H1 (cell line): ENCODE measurements at regions not wholly inside any gene's neighbourhood (a gene's known extent, or its start where the extent isn't known, plus 50 kb on each side); places are given as distances from the start of the nearest gene placed in this dataset.

Experiments used
- CTCF ChIA-PET: fragments of 300-600 bp; sonication (Branson Sonifier 250); formaldehyde crosslinking; loops from one replicate; lab custom pipeline; 2021; ENCODE audit not compliant: partially characterized antibody; lab: Charles Lee
- POLR2A ChIA-PET: fragments of 300-600 bp; sonication (Branson Sonifier 250); formaldehyde crosslinking; loops from one replicate; lab custom pipeline; 2021; ENCODE audit warnings: inconsistent platforms; ENCODE audit not compliant: partially characterized antibody; lab: Charles Lee
- DNase-seq, 2 experiments: peaks; one replicate each; pipeline versions ENCODE4 v3.0.0 to v3.0.0-alpha.2; 2010 to 2022; ENCODE audit warnings: low spot score in 2 of 2, low read depth in 1 of 2, mixed read lengths in 1 of 2
- FAIRE-seq: peaks from 2 replicates; lab custom pipeline; 2011; peaks lifted over from hg19 to GRCh38; lab: Jason Lieb, UNC
- H2AFZ ChIP-seq: 2 replicates; pipeline ENCODE4 v1.8.1; 2012; ENCODE audit warnings: low read length, inconsistent platforms
- H2AK5ac ChIP-seq: 2 replicates; pipeline ENCODE4 v1.6.1; 2013; ENCODE audit warnings: low read depth, low read length
- H2BK120ac ChIP-seq: replicated peaks from 2 replicates; pipeline ENCODE3; 2013; ENCODE audit warnings: low read depth, low read length, inconsistent platforms
- H2BK12ac ChIP-seq: 2 replicates; pipeline ENCODE4 v1.6.1; 2013; ENCODE audit warnings: low read depth, low read length
- H2BK15ac ChIP-seq: 2 replicates; pipeline ENCODE4 v1.6.1; 2013; ENCODE audit warnings: low read length
- H2BK20ac ChIP-seq: 2 replicates; pipeline ENCODE4 v1.6.1; 2013; ENCODE audit warnings: low read length
- H2BK5ac ChIP-seq: 2 replicates; pipeline ENCODE4 v1.6.1; 2013; ENCODE audit warnings: low read depth, low read length
- H3K14ac ChIP-seq: 2 replicates; pipeline ENCODE4 v1.6.1; 2013; ENCODE audit warnings: inconsistent platforms; ENCODE audit not compliant: insufficient read length
- H3K18ac ChIP-seq: 2 replicates; pipeline ENCODE4 v1.6.1; 2013; ENCODE audit warnings: low read length; ENCODE audit errors: extremely low read depth
- H3K23ac ChIP-seq: 2 replicates; pipeline ENCODE4 v1.6.1; 2013; ENCODE audit warnings: inconsistent platforms; ENCODE audit not compliant: insufficient read length
- H3K23me2 ChIP-seq: 2 replicates; pipeline ENCODE4 v1.6.1; 2013; ENCODE audit warnings: low read depth, low read length
- H3K27ac ChIP-seq: 2 replicates; pipeline ENCODE4 v1.6.1; 2011; ENCODE audit warnings: low read depth, low read length, inconsistent platforms
- H3K27me3 ChIP-seq, 4 experiments: replicated peaks in 1 of 4; 1 replicate in 1 of 4; 2 replicates in 3 of 4; pipeline versions ENCODE4 v1.6.1 to v1.8.1; 2011 to 2013; ENCODE audit warnings: low read length in 3 of 4, mild to moderate bottlenecking in 3 of 4, inconsistent platforms in 2 of 4, mixed read lengths in 2 of 4, moderate library complexity in 1 of 4; ENCODE audit not compliant: control insufficient read depth in 3 of 4, insufficient read depth in 3 of 4; ENCODE audit errors: extremely low read depth in 1 of 4
- H3K36me3 ChIP-seq, 4 experiments: 2 replicates each; pipeline versions ENCODE4 v1.6.1 to v1.8.1; 2011 to 2013; ENCODE audit warnings: mild to moderate bottlenecking in 4 of 4, low read length in 3 of 4, moderate library complexity in 2 of 4, control low read depth in 1 of 4, inconsistent platforms in 1 of 4; ENCODE audit not compliant: insufficient read depth in 4 of 4, control insufficient read depth in 2 of 4
- H3K4ac ChIP-seq: replicated peaks from 2 replicates; pipeline ENCODE3; 2013; ENCODE audit warnings: low read length, low read depth, mixed read lengths, inconsistent platforms; ENCODE audit not compliant: insufficient read length
- H3K4me1 ChIP-seq, 4 experiments: replicated peaks in 1 of 4; 1 replicate in 1 of 4; 2 replicates in 3 of 4; pipeline versions ENCODE4 v1.6.1 to v1.8.1; 2011 to 2013; ENCODE audit warnings: low read length in 3 of 4, inconsistent platforms in 2 of 4, mixed read lengths in 1 of 4; ENCODE audit not compliant: insufficient read depth in 4 of 4, control insufficient read depth in 3 of 4
- H3K4me2 ChIP-seq, 2 experiments: 2 replicates each; pipeline versions ENCODE4 v1.6.1 to v1.8.1; 2011 to 2013; ENCODE audit warnings: low read depth in 2 of 2, low read length in 2 of 2, control low read depth in 1 of 2, inconsistent platforms in 1 of 2, mild to moderate bottlenecking in 1 of 2; ENCODE audit not compliant: insufficient read depth in 1 of 2
- H3K4me3 ChIP-seq, 4 experiments: fragments of 200-600, 300-600 bp in 1 of 4; sonication (generic), shearing (Covaris generic), sonication (Bioruptor Twin) in 1 of 4; 2 replicates each; pipeline versions ENCODE4 v1.5.1 to v1.8.1; 2011 to 2016; ENCODE audit warnings: low read length in 4 of 4, low read depth in 3 of 4, control low read depth in 2 of 4, inconsistent platforms in 2 of 4, mild to moderate bottlenecking in 2 of 4, mixed read lengths in 1 of 4, moderate library complexity in 1 of 4; ENCODE audit not compliant: insufficient read depth in 2 of 4; ENCODE audit errors: extremely low read depth in 1 of 4
- H3K56ac ChIP-seq: replicated peaks from 2 replicates; pipeline ENCODE3; 2013; ENCODE audit warnings: low read depth, mild to moderate bottlenecking, mixed read lengths, low read length, inconsistent platforms; ENCODE audit not compliant: insufficient read length
- H3K79me1 ChIP-seq: 2 replicates; pipeline ENCODE4 v1.6.1; 2013; ENCODE audit warnings: low read depth, low read length, control low read depth
- H3K79me2 ChIP-seq, 2 experiments: 2 replicates each; pipeline versions ENCODE4 v1.6.1 to v1.8.1; 2012 to 2013; ENCODE audit warnings: low read length in 2 of 2, mild to moderate bottlenecking in 2 of 2, inconsistent platforms in 1 of 2; ENCODE audit not compliant: insufficient read depth in 2 of 2, control insufficient read depth in 1 of 2
- H3K9ac ChIP-seq, 4 experiments: replicated peaks in 1 of 4; 1 replicate in 1 of 4; 2 replicates in 3 of 4; pipeline versions ENCODE4 v1.6.1 to v1.8.1; 2011 to 2013; ENCODE audit warnings: low read depth in 3 of 4, low read length in 3 of 4, control low read depth in 2 of 4, mild to moderate bottlenecking in 2 of 4, moderate library complexity in 2 of 4, inconsistent platforms in 1 of 4; ENCODE audit errors: extremely low read depth in 1 of 4
- H3K9me3 ChIP-seq, 2 experiments: 2 replicates each; pipeline versions ENCODE4 v1.6.1 to v1.8.1; 2012 to 2013; ENCODE audit warnings: mild to moderate bottlenecking in 2 of 2, moderate library complexity in 2 of 2, control low read depth in 1 of 2, inconsistent platforms in 1 of 2, low read depth in 1 of 2, low read length in 1 of 2, mixed read lengths in 1 of 2; ENCODE audit not compliant: insufficient read depth in 2 of 2
- H4K20me1 ChIP-seq, 2 experiments: replicated peaks in 1 of 2; 2 replicates each; pipeline versions ENCODE3 to v1.8.1; 2011 to 2013; ENCODE audit warnings: inconsistent platforms in 2 of 2, low read length in 2 of 2, mild to moderate bottlenecking in 1 of 2; ENCODE audit not compliant: insufficient read depth in 2 of 2, control insufficient read depth in 1 of 2
- H4K5ac ChIP-seq: 2 replicates; pipeline ENCODE4 v1.6.1; 2013; ENCODE audit warnings: low read length, low read depth, mixed read lengths, inconsistent platforms; ENCODE audit not compliant: insufficient read length
- H4K8ac ChIP-seq: 2 replicates; pipeline ENCODE4 v1.8.0; 2013; ENCODE audit warnings: mild to moderate bottlenecking, moderate library complexity, low read length, inconsistent platforms; ENCODE audit not compliant: insufficient read depth; ENCODE audit errors: extremely low read depth
- H4K91ac ChIP-seq: replicated peaks from 2 replicates; pipeline ENCODE3; 2013; ENCODE audit warnings: low read length, mixed read lengths, inconsistent platforms; ENCODE audit not compliant: insufficient read length
- BRCA1 ChIP-seq: IDR thresholded peaks from 2 replicates; pipeline ENCODE4 v1.6.1; 2012; ENCODE audit warnings: low read depth, low read length, improper control_type of control experiment
- EZH2 ChIP-seq: fragments of 200-600 bp; sonication (generic); IDR thresholded peaks from 2 replicates; pipeline ENCODE4 v1.7.1; 2012; ENCODE audit warnings: low read depth, mild to moderate bottlenecking, moderate library complexity, low read length, inconsistent platforms; ENCODE audit not compliant: severe bottlenecking
- FOSL1 ChIP-seq: IDR thresholded peaks from 2 replicates; pipeline ENCODE4 v1.6.1; 2011; ENCODE audit warnings: mild to moderate bottlenecking, low read depth, low read length, moderate library complexity; ENCODE audit not compliant: insufficient read depth
- POLR2A ChIP-seq, 2 experiments: IDR thresholded peaks; 1 replicate in 1 of 2; 2 replicates in 1 of 2; pipeline ENCODE4 v1.6.1; 2011; ENCODE audit warnings: low read depth in 2 of 2, low read length in 2 of 2, mild to moderate bottlenecking in 2 of 2; ENCODE audit errors: control extremely low read depth in 1 of 2
- RXRA ChIP-seq: IDR thresholded peaks from 2 replicates; pipeline ENCODE4 v1.6.1; 2011; ENCODE audit warnings: low read depth, mild to moderate bottlenecking, low read length, moderate library complexity; ENCODE audit not compliant: insufficient read depth
- SAP30 ChIP-seq: fragments of 300-600 bp; sonication (generic); IDR thresholded peaks from 2 replicates; pipeline ENCODE4 v1.7.1; 2012; ENCODE audit warnings: low read length, moderate library complexity, mild to moderate bottlenecking, inconsistent platforms; ENCODE audit not compliant: insufficient read depth, insufficient replicate concordance
- SUZ12 ChIP-seq: fragments of 200-600 bp; sonication (generic); IDR thresholded peaks from 2 replicates; pipeline ENCODE4 v1.6.1; 2012; ENCODE audit warnings: mild to moderate bottlenecking, inconsistent platforms, low read length, moderate library complexity, mixed read lengths

GRCh38 chr18:75482880-75483279, 55.4 kb upstream of the SMIM21 start:
- Histone ChIP-seq H3K23me2 (no peaks in the 10 kb centered on the region), H2BK12ac (no peak overlapping the region), H2BK15ac (no peak overlapping the region), H2BK5ac (no peak overlapping the region), H2BK120ac (no peak overlapping the region), H3K27ac (no peak overlapping the region), H3K9ac (no peak overlapping the region), H4K20me1 (no peaks in the 10 kb centered on the region), H3K79me1 (no peaks in the 10 kb centered on the region), H2BK20ac (no peak overlapping the region), H3K23ac (no peak overlapping the region), H4K5ac (no peak overlapping the region), H3K9me3 (no peaks in the 10 kb centered on the region), H2AFZ (no peak overlapping the region), H3K4me3 (no peak overlapping the region), H3K56ac (no peak overlapping the region), H3K4me2 (no peak overlapping the region), H3K27me3 (no peaks in the 10 kb centered on the region), H3K18ac (no peak overlapping the region), H3K14ac (no peak overlapping the region), H4K91ac (no peak overlapping the region), H3K4ac (no peak overlapping the region), H3K4me1 (no peaks in the 10 kb centered on the region), H4K8ac (no peak overlapping the region), H3K36me3 (no peaks in the 10 kb centered on the region; a peak in 1 of 8 replicates), H2AK5ac (no peak overlapping the region), H3K79me2 (no peaks in the 10 kb centered on the region)
- ChIA-PET CTCF (interaction anchor here (0.5 to 1.3 kb wide), 2 partner anchors 34 to 88 kb away, joined by 3 to 4 read pairs; no protein-coding TSS in a partner anchor), POLR2A (no interaction called here)
- DNase-seq = no peak
- no peak for TF ChIP-seq FOSL1
- TF ChIP-seq BRCA1 = no peak
- no peak for TF ChIP-seq EZH2
- TF ChIP-seq RXRA = no peak
- no peak for TF ChIP-seq POLR2A (IDR thresholded peaks at IDR 0.05; ENCODE audit: control extremely low read depth in 1 of 2, low read depth in 2 of 2, low read length in 2 of 2)
- TF ChIP-seq SUZ12 = no peak
- TF ChIP-seq SAP30 = no peak
- no peak for FAIRE-seq
